ENCODE measurements at regions not wholly inside any gene's neighbourhood (a gene's known extent, or its start where the extent isn't known, plus 50 kb on each side); places are given as distances from the start of the nearest gene placed in this dataset.

GRCh38 chr10:21061982-21062381 lies 164.9 kb upstream of the NEBL start:
- no peak for TF ChIP-seq REST (IDR thresholded peaks at IDR 0.05; ENCODE audit: insufficient read depth in 1 of 2, low read depth in 2 of 2, low read length in 2 of 2)
- TF ChIP-seq POLR2AphosphoS5 (IDR thresholded peaks at IDR 0.05; ENCODE audit: low read depth, low read length) = no peak

Data from PFSK-1 (cell line).